K562 (cell line): ENCODE measurements at regions not wholly inside any gene's neighbourhood (a gene's known extent, or its start where the extent isn't known, plus 50 kb on each side); places are given as distances from the start of the nearest gene placed in this dataset.

Experiments used
- ATAC-seq: fragments of 200-7000 bp; cut with Tn5 transposase; 3 replicates; pipeline ENCODE4 v1.9.1; 2020; ENCODE audit warnings: moderate library complexity
- BruUV-seq: library from RNA; stranded (reverse); fragments of 400-500 nt; replicated peaks from 2 replicates; lab custom pipeline; 2021; lab: Mats Ljungman, UMichigan
- CTCF ChIA-PET: fragments of 300-600 bp; formaldehyde crosslinking; extraction: SDS; loops from one replicate; lab custom pipeline; 2021; ENCODE audit warnings: low intra/inter-chr PET ratio; lab: Yijun Ruan, JAX
- POLR2A ChIA-PET: fragments of 300-600, 350-650 bp; sonication (Branson Sonifier 250); formaldehyde crosslinking; extraction: SDS; loops from one replicate; lab custom pipeline; 2021; ENCODE audit warnings: antibody characterized with exemption, inconsistent platforms; lab: Yijun Ruan, JAX
- DNase-seq, 4 experiments: peaks; one replicate each; pipeline versions ENCODE4 v3.0.0 to v3.0.0-alpha.2; 2011 to 2018; ENCODE audit warnings: low spot score in 3 of 4, mixed read lengths in 3 of 4; ENCODE audit errors: extremely low read depth in 1 of 4
- FAIRE-seq: peaks from 2 replicates; lab custom pipeline; 2011; peaks lifted over from hg19 to GRCh38; lab: Jason Lieb, UNC
- H2AFZ ChIP-seq: 2 replicates; pipeline ENCODE4 v1.6.0; 2011; ENCODE audit warnings: low read depth, low read length, control low read depth, inconsistent platforms
- H3K27ac ChIP-seq: fragments of 200-600 bp; 3 replicates; pipeline ENCODE4 v1.8.0; 2011; ENCODE audit warnings: low read depth, mild to moderate bottlenecking, control low read depth, inconsistent platforms, low read length, moderate library complexity, mixed read lengths; ENCODE audit errors: extremely low read depth
- H3K27me3 ChIP-seq, 2 experiments: fragments of 300-600 bp in 1 of 2; 2 replicates in 1 of 2; 3 replicates in 1 of 2; pipeline versions ENCODE4 v1.6.0 to v1.8.0; 2011; ENCODE audit warnings: inconsistent platforms in 2 of 2, low read length in 2 of 2, mild to moderate bottlenecking in 1 of 2, mixed read lengths in 1 of 2, moderate library complexity in 1 of 2; ENCODE audit not compliant: control insufficient read depth in 2 of 2, insufficient read depth in 2 of 2
- H3K36me3 ChIP-seq: fragments of 300-600 bp; 3 replicates; pipeline ENCODE4 v1.8.0; 2011; ENCODE audit warnings: mild to moderate bottlenecking, low read length, inconsistent platforms; ENCODE audit not compliant: control insufficient read depth, insufficient read depth
- H3K4me1 ChIP-seq, 2 experiments: fragments of 200-600 bp in 1 of 2; replicated peaks in 1 of 2; 2 replicates in 1 of 2; 3 replicates in 1 of 2; pipeline versions ENCODE4 v1.5.1 to v1.8.0; 2011; ENCODE audit warnings: inconsistent platforms in 2 of 2, low read length in 2 of 2, mild to moderate bottlenecking in 1 of 2, mixed read lengths in 1 of 2, moderate library complexity in 1 of 2; ENCODE audit not compliant: control insufficient read depth in 2 of 2, insufficient read depth in 2 of 2
- H3K4me2 ChIP-seq: 2 replicates; pipeline ENCODE4 v1.6.1; 2011; ENCODE audit warnings: low read length, control low read depth, inconsistent platforms, mixed read lengths; ENCODE audit not compliant: insufficient read depth
- H3K4me3 ChIP-seq: fragments of 200-600 bp; sonication (generic), shearing (Covaris generic); 2 replicates; pipeline ENCODE4 v1.5.1; 2016; ENCODE audit warnings: control low read depth, inconsistent platforms
- H3K79me2 ChIP-seq: fragments of 200-600 bp; 3 replicates; pipeline ENCODE4 v1.8.0; 2011; ENCODE audit warnings: low read length, inconsistent platforms; ENCODE audit not compliant: control insufficient read depth, insufficient read depth
- H3K9ac ChIP-seq, 2 experiments: 2 replicates each; pipeline versions ENCODE4 v1.6.0 to v1.6.1; 2011; ENCODE audit warnings: low read depth in 2 of 2, low read length in 2 of 2, control low read depth in 1 of 2, inconsistent platforms in 1 of 2, mild to moderate bottlenecking in 1 of 2, mixed read lengths in 1 of 2; ENCODE audit not compliant: insufficient read depth in 1 of 2
- H3K9me1 ChIP-seq: one replicate; pipeline ENCODE4 v1.6.0; 2011; ENCODE audit warnings: inconsistent platforms, mild to moderate bottlenecking, low read length, moderate library complexity; ENCODE audit not compliant: control insufficient read depth, insufficient read depth
- H3K9me3 ChIP-seq: replicated peaks from 2 replicates; pipeline ENCODE4 v1.5.1; 2011; ENCODE audit warnings: low read depth, low read length, inconsistent platforms; ENCODE audit not compliant: control insufficient read depth, insufficient read depth
- H4K20me1 ChIP-seq: replicated peaks from 2 replicates; pipeline ENCODE4 v1.6.1; 2011; ENCODE audit warnings: low read length, inconsistent platforms, mixed read lengths; ENCODE audit not compliant: control insufficient read depth, insufficient read depth
- EGR1 ChIP-seq: fragments of 450-650 bp; conservative IDR thresholded peaks from 2 replicates; pipeline ENCODE4 v1.6.1; 2017; ENCODE audit warnings: mild to moderate bottlenecking
- EP400 ChIP-seq: fragments of 450-650 bp; IDR thresholded peaks from 2 replicates; pipeline ENCODE4 v1.6.1; 2017; ENCODE audit warnings: antibody characterized with exemption, mild to moderate bottlenecking, moderate library complexity
- MAFF ChIP-seq: IDR thresholded peaks from 2 replicates; pipeline ENCODE4 v1.6.1; 2012; ENCODE audit warnings: low read length, improper control_type of control experiment
- MAFK ChIP-seq: IDR thresholded peaks from 2 replicates; pipeline ENCODE4 v1.6.1; 2011; ENCODE audit warnings: low read length, improper control_type of control experiment
- NFE2L1 ChIP-seq: fragments of 450-650 bp; IDR thresholded peaks from 2 replicates; pipeline ENCODE4 v1.6.1; 2016; ENCODE audit warnings: missing genetic modification characterization, low read depth, mild to moderate bottlenecking, missing compliant biosample characterization, moderate library complexity, borderline replicate concordance
- PYGO2 ChIP-seq: fragments of 450-650 bp; IDR thresholded peaks from 2 replicates; pipeline ENCODE4 v1.6.1; 2016; ENCODE audit warnings: mild to moderate bottlenecking, missing genetic modification characterization, moderate library complexity, missing compliant biosample characterization
- RBM39 ChIP-seq: fragments of 200-400 bp; formaldehyde crosslinking; optimal IDR thresholded peaks from 2 replicates; pipeline ENCODE3; 2018; ENCODE audit warnings: low read depth, low read length
- TAF1 ChIP-seq: IDR thresholded peaks from 2 replicates; pipeline ENCODE4 v1.6.1; 2011; ENCODE audit warnings: mild to moderate bottlenecking, low read length, moderate library complexity; ENCODE audit not compliant: insufficient read depth, control insufficient read depth, severe bottlenecking; ENCODE audit errors: extremely low read depth
- ZNF316 ChIP-seq: fragments of 450-650 bp; IDR thresholded peaks from 2 replicates; pipeline ENCODE4 v1.6.1; 2016
- WGBS: fragments of 100-300 bp; shearing (Covaris generic); methylation state at CpG from one replicate; pipeline ENCODE4 v1.1.6; 2016; ENCODE audit warnings: low coverage, mixed read lengths; ENCODE audit not compliant: insufficient coverage; ENCODE audit errors: missing lambda C conversion rate; 5-methylcytosine and 5-hydroxymethylcytosine counted together
- in situ Hi-C: fragments of 300-500 bp; cut with MboI; formaldehyde crosslinking; loops from 4 replicates; pipeline ENCODE4 v1.15.0; 2018; ENCODE audit warnings: inconsistent platforms, mixed read lengths
- intact Hi-C: fragments of 100-400 bp; cut with micrococcal nuclease; formaldehyde crosslinking; loops from 2 replicates; pipeline ENCODE4 v1.14.2; 2022
- TF ChIP-seq, protein P1 (sequence below), 2 experiments: fragments of 450-650 bp; IDR thresholded peaks; 2 replicates each; pipeline ENCODE4 v1.6.1; 2016
- TF ChIP-seq, protein P2 (sequence below), 2 experiments: fragments of 150-350 bp in 1 of 2; IDR thresholded peaks; 2 replicates each; pipeline ENCODE4 v1.6.1; 2012 to 2016; ENCODE audit warnings: low read depth in 2 of 2, low read length in 2 of 2, mild to moderate bottlenecking in 1 of 2, moderate library complexity in 1 of 2
- TF ChIP-seq, protein P3 (sequence below): sonication (generic); formaldehyde crosslinking; IDR thresholded peaks from 2 replicates; pipeline ENCODE4 v1.5.0; 2020; ENCODE audit warnings: missing genetic modification reagents

GRCh38 chr4:126719852-126720251 lies 912.9 kb upstream of the INTU start:
- Histone ChIP-seq H3K79me2 (peaks cover 97% of the 10 kb centered on the region), H3K4me2 (no peak overlapping the region), H3K27me3 (no peaks in the 10 kb centered on the region), H2AFZ (no peak overlapping the region), H3K36me3 (peaks cover 70% of the 10 kb centered on the region), H3K9me1 (no peaks in the 10 kb centered on the region), H4K20me1 (no peaks in the 10 kb centered on the region), H3K27ac (no peak overlapping the region), H3K9ac (no peak overlapping the region), H3K9me3 (peaks cover 14% of the 10 kb centered on the region), H3K4me1 (peaks cover 0 to 5% of the 10 kb centered on the region in 2 experiments; a peak in 3 of 5 replicates), H3K4me3 (no peak overlapping the region)
- CTCF ChIA-PET, result no interaction called here
- 67% methylated on average over 3 of the region's 3 CpGs for WGBS
- POLR2A ChIA-PET, result interaction anchor here (1.1 kb wide), 1 partner anchor 9 kb away, joined by 5 read pairs; no protein-coding TSS in a partner anchor
- ATAC-seq (no peak), FAIRE-seq (no peak), DNase-seq (no peak)
- intact Hi-C loops (no loop called here), in situ Hi-C loops (no loop called here)
- TF ChIP-seq TAF1, result no peak
- peak; percentile 13; the same call in 1 of the 2 replicates for TF ChIP-seq MAFK
- 0 out of 2 replicates have a peak, but pooled peaks have one; percentile 21 for TF ChIP-seq ZNF316
- TF ChIP-seq, protein P1, sequence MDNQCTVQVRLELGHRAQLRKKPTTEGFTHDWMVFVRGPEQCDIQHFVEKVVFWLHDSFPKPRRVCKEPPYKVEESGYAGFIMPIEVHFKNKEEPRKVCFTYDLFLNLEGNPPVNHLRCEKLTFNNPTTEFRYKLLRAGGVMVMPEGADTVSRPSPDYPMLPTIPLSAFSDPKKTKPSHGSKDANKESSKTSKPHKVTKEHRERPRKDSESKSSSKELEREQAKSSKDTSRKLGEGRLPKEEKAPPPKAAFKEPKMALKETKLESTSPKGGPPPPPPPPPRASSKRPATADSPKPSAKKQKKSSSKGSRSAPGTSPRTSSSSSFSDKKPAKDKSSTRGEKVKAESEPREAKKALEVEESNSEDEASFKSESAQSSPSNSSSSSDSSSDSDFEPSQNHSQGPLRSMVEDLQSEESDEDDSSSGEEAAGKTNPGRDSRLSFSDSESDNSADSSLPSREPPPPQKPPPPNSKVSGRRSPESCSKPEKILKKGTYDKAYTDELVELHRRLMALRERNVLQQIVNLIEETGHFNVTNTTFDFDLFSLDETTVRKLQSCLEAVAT (IDR thresholded peaks at IDR 0.05), result no peak
- no peak for TF ChIP-seq RBM39
- TF ChIP-seq EGR1, result no peak
- TF ChIP-seq EP400, result no peak
- TF ChIP-seq, protein P2, sequence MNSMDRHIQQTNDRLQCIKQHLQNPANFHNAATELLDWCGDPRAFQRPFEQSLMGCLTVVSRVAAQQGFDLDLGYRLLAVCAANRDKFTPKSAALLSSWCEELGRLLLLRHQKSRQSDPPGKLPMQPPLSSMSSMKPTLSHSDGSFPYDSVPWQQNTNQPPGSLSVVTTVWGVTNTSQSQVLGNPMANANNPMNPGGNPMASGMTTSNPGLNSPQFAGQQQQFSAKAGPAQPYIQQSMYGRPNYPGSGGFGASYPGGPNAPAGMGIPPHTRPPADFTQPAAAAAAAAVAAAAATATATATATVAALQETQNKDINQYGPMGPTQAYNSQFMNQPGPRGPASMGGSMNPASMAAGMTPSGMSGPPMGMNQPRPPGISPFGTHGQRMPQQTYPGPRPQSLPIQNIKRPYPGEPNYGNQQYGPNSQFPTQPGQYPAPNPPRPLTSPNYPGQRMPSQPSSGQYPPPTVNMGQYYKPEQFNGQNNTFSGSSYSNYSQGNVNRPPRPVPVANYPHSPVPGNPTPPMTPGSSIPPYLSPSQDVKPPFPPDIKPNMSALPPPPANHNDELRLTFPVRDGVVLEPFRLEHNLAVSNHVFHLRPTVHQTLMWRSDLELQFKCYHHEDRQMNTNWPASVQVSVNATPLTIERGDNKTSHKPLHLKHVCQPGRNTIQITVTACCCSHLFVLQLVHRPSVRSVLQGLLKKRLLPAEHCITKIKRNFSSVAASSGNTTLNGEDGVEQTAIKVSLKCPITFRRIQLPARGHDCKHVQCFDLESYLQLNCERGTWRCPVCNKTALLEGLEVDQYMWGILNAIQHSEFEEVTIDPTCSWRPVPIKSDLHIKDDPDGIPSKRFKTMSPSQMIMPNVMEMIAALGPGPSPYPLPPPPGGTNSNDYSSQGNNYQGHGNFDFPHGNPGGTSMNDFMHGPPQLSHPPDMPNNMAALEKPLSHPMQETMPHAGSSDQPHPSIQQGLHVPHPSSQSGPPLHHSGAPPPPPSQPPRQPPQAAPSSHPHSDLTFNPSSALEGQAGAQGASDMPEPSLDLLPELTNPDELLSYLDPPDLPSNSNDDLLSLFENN (IDR thresholded peaks at IDR 0.05; ENCODE audit: low read depth in 2 of 2, low read length in 2 of 2), result no peak
- no peak for TF ChIP-seq PYGO2 (tag)
- no peak for TF ChIP-seq NFE2L1 (tag)
- TF ChIP-seq, protein P3, sequence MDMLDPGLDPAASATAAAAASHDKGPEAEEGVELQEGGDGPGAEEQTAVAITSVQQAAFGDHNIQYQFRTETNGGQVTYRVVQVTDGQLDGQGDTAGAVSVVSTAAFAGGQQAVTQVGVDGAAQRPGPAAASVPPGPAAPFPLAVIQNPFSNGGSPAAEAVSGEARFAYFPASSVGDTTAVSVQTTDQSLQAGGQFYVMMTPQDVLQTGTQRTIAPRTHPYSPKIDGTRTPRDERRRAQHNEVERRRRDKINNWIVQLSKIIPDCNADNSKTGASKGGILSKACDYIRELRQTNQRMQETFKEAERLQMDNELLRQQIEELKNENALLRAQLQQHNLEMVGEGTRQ (CRISPR knock-in tag), result no peak
- TF ChIP-seq MAFF, result 0 out of 2 replicates have a peak, but pooled peaks have one; percentile 27
- BruUV-seq, result no TSS peak
